ENCODE measurements at regions not wholly inside any gene's neighbourhood (a gene's known extent, or its start where the extent isn't known, plus 50 kb on each side); places are given as distances from the start of the nearest gene placed in this dataset.
A peak's percentile ranks its signal among the peaks of the same experiment; 100 is the strongest.

DNA sequence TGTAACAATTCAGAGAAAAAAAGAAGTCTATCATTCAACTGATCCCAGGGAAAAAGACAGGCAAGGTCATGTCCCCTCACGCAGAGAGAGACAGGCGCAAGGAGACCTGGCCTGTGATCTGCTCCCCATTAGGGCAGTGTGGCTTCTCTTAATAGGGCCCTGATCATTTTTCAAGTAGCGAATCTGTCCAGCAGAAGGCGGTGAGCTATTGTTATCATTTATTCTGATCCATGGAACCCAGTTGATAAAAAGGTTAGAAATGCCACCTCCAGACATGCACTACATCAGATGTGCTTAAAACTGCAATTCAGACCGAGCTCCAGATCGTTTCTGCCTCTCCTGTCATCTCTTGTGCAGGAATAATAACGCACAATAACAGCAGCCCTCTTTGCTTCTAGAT, 1025.6 kb upstream of the PIK3C3 start (continued):
- TF ChIP-seq, protein P1, sequence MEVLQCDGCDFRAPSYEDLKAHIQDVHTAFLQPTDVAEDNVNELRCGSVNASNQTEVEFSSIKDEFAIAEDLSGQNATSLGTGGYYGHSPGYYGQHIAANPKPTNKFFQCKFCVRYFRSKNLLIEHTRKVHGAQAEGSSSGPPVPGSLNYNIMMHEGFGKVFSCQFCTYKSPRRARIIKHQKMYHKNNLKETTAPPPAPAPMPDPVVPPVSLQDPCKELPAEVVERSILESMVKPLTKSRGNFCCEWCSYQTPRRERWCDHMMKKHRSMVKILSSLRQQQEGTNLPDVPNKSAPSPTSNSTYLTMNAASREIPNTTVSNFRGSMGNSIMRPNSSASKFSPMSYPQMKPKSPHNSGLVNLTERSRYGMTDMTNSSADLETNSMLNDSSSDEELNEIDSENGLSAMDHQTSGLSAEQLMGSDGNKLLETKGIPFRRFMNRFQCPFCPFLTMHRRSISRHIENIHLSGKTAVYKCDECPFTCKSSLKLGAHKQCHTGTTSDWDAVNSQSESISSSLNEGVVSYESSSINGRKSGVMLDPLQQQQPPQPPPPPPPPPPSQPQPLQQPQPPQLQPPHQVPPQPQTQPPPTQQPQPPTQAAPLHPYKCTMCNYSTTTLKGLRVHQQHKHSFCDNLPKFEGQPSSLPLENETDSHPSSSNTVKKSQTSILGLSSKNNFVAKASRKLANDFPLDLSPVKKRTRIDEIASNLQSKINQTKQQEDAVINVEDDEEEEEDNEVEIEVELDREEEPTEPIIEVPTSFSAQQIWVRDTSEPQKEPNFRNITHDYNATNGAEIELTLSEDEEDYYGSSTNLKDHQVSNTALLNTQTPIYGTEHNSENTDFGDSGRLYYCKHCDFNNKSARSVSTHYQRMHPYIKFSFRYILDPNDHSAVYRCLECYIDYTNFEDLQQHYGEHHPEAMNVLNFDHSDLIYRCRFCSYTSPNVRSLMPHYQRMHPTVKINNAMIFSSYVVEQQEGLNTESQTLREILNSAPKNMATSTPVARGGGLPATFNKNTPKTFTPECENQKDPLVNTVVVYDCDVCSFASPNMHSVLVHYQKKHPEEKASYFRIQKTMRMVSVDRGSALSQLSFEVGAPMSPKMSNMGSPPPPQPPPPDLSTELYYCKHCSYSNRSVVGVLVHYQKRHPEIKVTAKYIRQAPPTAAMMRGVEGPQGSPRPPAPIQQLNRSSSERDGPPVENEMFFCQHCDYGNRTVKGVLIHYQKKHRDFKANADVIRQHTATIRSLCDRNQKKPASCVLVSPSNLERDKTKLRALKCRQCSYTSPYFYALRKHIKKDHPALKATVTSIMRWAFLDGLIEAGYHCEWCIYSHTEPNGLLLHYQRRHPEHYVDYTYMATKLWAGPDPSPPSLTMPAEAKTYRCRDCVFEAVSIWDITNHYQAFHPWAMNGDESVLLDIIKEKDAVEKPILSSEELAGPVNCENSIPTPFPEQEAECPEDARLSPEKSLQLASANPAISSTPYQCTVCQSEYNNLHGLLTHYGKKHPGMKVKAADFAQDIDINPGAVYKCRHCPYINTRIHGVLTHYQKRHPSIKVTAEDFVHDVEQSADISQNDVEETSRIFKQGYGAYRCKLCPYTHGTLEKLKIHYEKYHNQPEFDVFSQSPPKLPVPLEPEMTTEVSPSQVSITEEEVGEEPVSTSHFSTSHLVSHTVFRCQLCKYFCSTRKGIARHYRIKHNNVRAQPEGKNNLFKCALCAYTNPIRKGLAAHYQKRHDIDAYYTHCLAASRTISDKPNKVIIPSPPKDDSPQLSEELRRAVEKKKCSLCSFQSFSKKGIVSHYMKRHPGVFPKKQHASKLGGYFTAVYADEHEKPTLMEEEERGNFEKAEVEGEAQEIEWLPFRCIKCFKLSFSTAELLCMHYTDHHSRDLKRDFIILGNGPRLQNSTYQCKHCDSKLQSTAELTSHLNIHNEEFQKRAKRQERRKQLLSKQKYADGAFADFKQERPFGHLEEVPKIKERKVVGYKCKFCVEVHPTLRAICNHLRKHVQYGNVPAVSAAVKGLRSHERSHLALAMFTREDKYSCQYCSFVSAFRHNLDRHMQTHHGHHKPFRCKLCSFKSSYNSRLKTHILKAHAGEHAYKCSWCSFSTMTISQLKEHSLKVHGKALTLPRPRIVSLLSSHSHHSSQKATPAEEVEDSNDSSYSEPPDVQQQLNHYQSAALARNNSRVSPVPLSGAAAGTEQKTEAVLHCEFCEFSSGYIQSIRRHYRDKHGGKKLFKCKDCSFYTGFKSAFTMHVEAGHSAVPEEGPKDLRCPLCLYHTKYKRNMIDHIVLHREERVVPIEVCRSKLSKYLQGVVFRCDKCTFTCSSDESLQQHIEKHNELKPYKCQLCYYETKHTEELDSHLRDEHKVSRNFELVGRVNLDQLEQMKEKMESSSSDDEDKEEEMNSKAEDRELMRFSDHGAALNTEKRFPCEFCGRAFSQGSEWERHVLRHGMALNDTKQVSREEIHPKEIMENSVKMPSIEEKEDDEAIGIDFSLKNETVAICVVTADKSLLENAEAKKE (CRISPR knock-in tag; IDR thresholded peaks at IDR 0.05) = no peak

DNA sequence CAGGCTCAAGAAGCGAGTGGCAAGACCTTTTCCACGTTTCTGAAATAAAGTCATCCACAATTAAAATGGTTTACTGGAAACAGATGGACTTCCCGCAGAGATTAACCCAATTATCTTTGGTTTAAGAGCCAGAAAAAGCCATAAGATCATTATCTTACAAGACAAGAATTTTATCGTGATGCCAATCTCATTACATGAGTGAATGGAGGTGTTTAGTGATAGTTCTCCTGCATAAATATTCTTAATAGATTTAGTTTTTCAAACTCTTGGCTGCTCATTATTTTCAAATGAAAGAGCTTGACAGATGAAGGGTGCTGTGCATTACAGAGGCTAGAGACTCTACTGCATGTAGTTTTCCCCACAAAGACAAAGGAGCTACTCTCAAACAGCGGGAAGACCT, 1028.4 kb upstream of the PIK3C3 start:
- H3K36me3 Mint-ChIP-seq (ENCODE audit: low read depth) = no peaks in the 10 kb centered on the region
- H3K27me3 Mint-ChIP-seq (ENCODE audit: insufficient read depth, low read depth, poor library complexity) = no peaks in the 10 kb centered on the region
- H3K27ac ChIP-seq (ENCODE audit: low read depth) = no peak overlapping the region
- H3K4me3 ChIP-seq = no peak overlapping the region
- no peaks in the 10 kb centered on the region for H4K20me1 ChIP-seq (replicated peaks; ENCODE audit: insufficient read depth)
- H3K4me2 ChIP-seq = no peak overlapping the region
- DNase-seq (ENCODE audit: low spot score) (no peak), ATAC-seq (no peak)
- H2AFZ ChIP-seq = peak overlapping the region; percentile 14; the same call in 1 of the 2 replicates
- no peaks in the 10 kb centered on the region for H3K4me1 ChIP-seq (ENCODE audit: insufficient read depth)
- H3K27ac Mint-ChIP-seq = no peak overlapping the region
- no peaks in the 10 kb centered on the region for H3K79me2 ChIP-seq (replicated peaks; ENCODE audit: insufficient read depth)
- H3K9me2 ChIP-seq (ENCODE audit: insufficient read depth) = no peaks in the 10 kb centered on the region
- H3K9me3 Mint-ChIP-seq = no peaks in the 10 kb centered on the region; the same call in 2 of the 3 replicates
- H3F3A ChIP-seq (replicated peaks; ENCODE audit: low read depth) = no peaks in the 10 kb centered on the region
- no peaks in the 10 kb centered on the region for H3K27me3 ChIP-seq (ENCODE audit: insufficient read depth)
- H3K4me3 Mint-ChIP-seq = no peak overlapping the region
- TF ChIP-seq EZH2phosphoT487 (IDR thresholded peaks at IDR 0.05; ENCODE audit: unreplicated experiment) (no peak), NANOG (IDR thresholded peaks at IDR 0.05; ENCODE audit: borderline replicate concordance) (no peak), JUNB (IDR thresholded peaks at IDR 0.05; ENCODE audit: unreplicated experiment) (no peak), POLR2AphosphoS5 (IDR thresholded peaks at IDR 0.05; ENCODE audit: low read depth) (no peak)
- TF ChIP-seq, protein P2, sequence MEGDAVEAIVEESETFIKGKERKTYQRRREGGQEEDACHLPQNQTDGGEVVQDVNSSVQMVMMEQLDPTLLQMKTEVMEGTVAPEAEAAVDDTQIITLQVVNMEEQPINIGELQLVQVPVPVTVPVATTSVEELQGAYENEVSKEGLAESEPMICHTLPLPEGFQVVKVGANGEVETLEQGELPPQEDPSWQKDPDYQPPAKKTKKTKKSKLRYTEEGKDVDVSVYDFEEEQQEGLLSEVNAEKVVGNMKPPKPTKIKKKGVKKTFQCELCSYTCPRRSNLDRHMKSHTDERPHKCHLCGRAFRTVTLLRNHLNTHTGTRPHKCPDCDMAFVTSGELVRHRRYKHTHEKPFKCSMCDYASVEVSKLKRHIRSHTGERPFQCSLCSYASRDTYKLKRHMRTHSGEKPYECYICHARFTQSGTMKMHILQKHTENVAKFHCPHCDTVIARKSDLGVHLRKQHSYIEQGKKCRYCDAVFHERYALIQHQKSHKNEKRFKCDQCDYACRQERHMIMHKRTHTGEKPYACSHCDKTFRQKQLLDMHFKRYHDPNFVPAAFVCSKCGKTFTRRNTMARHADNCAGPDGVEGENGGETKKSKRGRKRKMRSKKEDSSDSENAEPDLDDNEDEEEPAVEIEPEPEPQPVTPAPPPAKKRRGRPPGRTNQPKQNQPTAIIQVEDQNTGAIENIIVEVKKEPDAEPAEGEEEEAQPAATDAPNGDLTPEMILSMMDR (conservative IDR thresholded peaks at IDR 0.05; ENCODE audit: low read depth in 2 of 2) = no peak
- H3K36me3 ChIP-seq (ENCODE audit: insufficient read depth) = no peaks in the 10 kb centered on the region
- no peaks in the 10 kb centered on the region for H3K4me1 Mint-ChIP-seq

Measured in GM23338 (cell line).